Cardiac septum (tissue), 1 donor: ENCODE measurements at regions not wholly inside any gene's neighbourhood (a gene's known extent, or its start where the extent isn't known, plus 50 kb on each side); places are given as distances from the start of the nearest gene placed in this dataset.

Experiments used
- DNase-seq: peaks from one replicate; pipeline ENCODE4 v3.0.0-alpha.2; 2020; ENCODE audit warnings: low spot score
- intact Hi-C: fragments of 100-400 bp; cut with DNase I; formaldehyde crosslinking; loops from one replicate; pipeline ENCODE4 v1.14.0; 2022
- donor health status: DM: no; HTN: no; CAD: no.

- intact Hi-C loops, result no loop called here
- no peak for DNase-seq
Measured at GRCh38 chr2:103898561-103898960, 955.4 kb upstream of the POU3F3 start.

- no peak for DNase-seq
- intact Hi-C loops, result no loop called here
Measured at GRCh38 chr2:103902347-103902746, 951.6 kb upstream of the POU3F3 start.

GRCh38 chr2:103921161-103921560 lies 932.8 kb upstream of the POU3F3 start:
- DNase-seq, result no peak
- intact Hi-C loops, result no loop called here

GRCh38 chr2:103942199-103942598 lies 911.7 kb upstream of the POU3F3 start:
- DNase-seq, result no peak
- intact Hi-C loops, result no loop called here

- intact Hi-C loops, result no loop called here
- no peak for DNase-seq
Measured at GRCh38 chr2:103945083-103945482, 908.8 kb upstream of the POU3F3 start.

- DNase-seq, result no peak
- intact Hi-C loops, result no loop called here
Measured at GRCh38 chr2:103959174-103960128, 894.5 kb upstream of the POU3F3 start.

GRCh38 chr2:103960129-103960513 lies 893.8 kb upstream of the POU3F3 start:
- no peak for DNase-seq
- intact Hi-C loops, result no loop called here

GRCh38 chr2:103960951-103961350 lies 893.0 kb upstream of the POU3F3 start:
- intact Hi-C loops, result no loop called here
- no peak for DNase-seq

GRCh38 chr2:103961862-103962261 lies 892.1 kb upstream of the POU3F3 start:
- intact Hi-C loops, result no loop called here
- no peak for DNase-seq

- no peak for DNase-seq
- intact Hi-C loops, result no loop called here
Measured at GRCh38 chr2:103962670-103963069, 891.2 kb upstream of the POU3F3 start.

GRCh38 chr2:103963146-103963725 lies 890.7 kb upstream of the POU3F3 start:
- intact Hi-C loops, result no loop called here
- no peak for DNase-seq

- intact Hi-C loops, result no loop called here
- DNase-seq, result no peak
Measured at GRCh38 chr2:103977241-103977640, 876.7 kb upstream of the POU3F3 start.

- DNase-seq, result no peak
- intact Hi-C loops, result no loop called here
Measured at GRCh38 chr2:103977668-103978067, 876.2 kb upstream of the POU3F3 start.

GRCh38 chr2:103980401-103980800 lies 873.5 kb upstream of the POU3F3 start:
- no peak for DNase-seq
- intact Hi-C loops, result no loop called here

GRCh38 chr2:103982691-103983090 lies 871.2 kb upstream of the POU3F3 start:
- intact Hi-C loops, result no loop called here
- no peak for DNase-seq

GRCh38 chr2:103986001-103986400 lies 867.9 kb upstream of the POU3F3 start:
- no peak for DNase-seq
- intact Hi-C loops, result no loop called here

GRCh38 chr2:103991591-103991990 lies 862.3 kb upstream of the POU3F3 start:
- intact Hi-C loops, result no loop called here
- no peak for DNase-seq

GRCh38 chr2:104004821-104005220 lies 849.1 kb upstream of the POU3F3 start:
- intact Hi-C loops, result no loop called here
- DNase-seq, result no peak

GRCh38 chr2:104016801-104017200 lies 837.1 kb upstream of the POU3F3 start:
- intact Hi-C loops, result no loop called here
- no peak for DNase-seq

- intact Hi-C loops, result no loop called here
- no peak for DNase-seq
Measured at GRCh38 chr2:104023306-104023705, 830.6 kb upstream of the POU3F3 start.

- no peak for DNase-seq
- intact Hi-C loops, result no loop called here
Measured at GRCh38 chr2:104023765-104024164, 830.1 kb upstream of the POU3F3 start.
